HS-27A (cell line): ENCODE measurements at regions not wholly inside any gene's neighbourhood (a gene's known extent, or its start where the extent isn't known, plus 50 kb on each side); places are given as distances from the start of the nearest gene placed in this dataset.

ENCODE experiments used
- DNase-seq: peaks from one replicate; pipeline ENCODE4 v3.0.0-alpha.2; 2012; ENCODE audit warnings: low read depth, missing footprints

- no peak for DNase-seq
These were observed 118.4 kb upstream of the SLC7A1 start for GRCh38 chr13:29713839-29714238.

- DNase-seq: no peak
These were observed 116.3 kb upstream of the SLC7A1 start for GRCh38 chr13:29711776-29712175.

GRCh38 chr13:29710511-29710910 is 115.0 kb upstream of the SLC7A1 start:
- DNase-seq: no peak

GRCh38 chr13:29709407-29710069 is 114.0 kb upstream of the SLC7A1 start:
- no peak for DNase-seq

GRCh38 chr13:29707876-29708543 is 112.5 kb upstream of the SLC7A1 start:
- DNase-seq: peak; percentile 20

- DNase-seq: no peak
These were observed 111.4 kb upstream of the SLC7A1 start for GRCh38 chr13:29706923-29707322.

GRCh38 chr13:29704648-29705047 is 109.2 kb upstream of the SLC7A1 start:
- no peak for DNase-seq

- no peak for DNase-seq
These were observed 107.9 kb upstream of the SLC7A1 start for GRCh38 chr13:29703421-29703820.

GRCh38 chr13:29702912-29703351 is 107.4 kb upstream of the SLC7A1 start:
- peak; percentile 53 for DNase-seq

GRCh38 chr13:29698106-29698505 is 102.6 kb upstream of the SLC7A1 start:
- no peak for DNase-seq

GRCh38 chr13:29696606-29697005 is 101.1 kb upstream of the SLC7A1 start:
- DNase-seq: no peak

- DNase-seq: no peak
These were observed 97.9 kb upstream of the SLC7A1 start for GRCh38 chr13:29693275-29693945.

GRCh38 chr13:29689548-29689947 is 94.1 kb upstream of the SLC7A1 start:
- no peak for DNase-seq

- DNase-seq: no peak
These were observed 92.7 kb upstream of the SLC7A1 start for GRCh38 chr13:29688193-29688592.

- no peak for DNase-seq
These were observed 89.0 kb upstream of the SLC7A1 start for GRCh38 chr13:29684441-29684840.

- no peak for DNase-seq
These were observed 87.6 kb upstream of the SLC7A1 start for GRCh38 chr13:29683041-29683440.

GRCh38 chr13:29681864-29682263 is 86.4 kb upstream of the SLC7A1 start:
- DNase-seq: no peak

- no peak for DNase-seq
These were observed 84.0 kb upstream of the SLC7A1 start for GRCh38 chr13:29679396-29680053.

- no peak for DNase-seq
These were observed 82.1 kb upstream of the SLC7A1 start for GRCh38 chr13:29677627-29678026.

GRCh38 chr13:29676941-29677452 is 81.5 kb upstream of the SLC7A1 start:
- DNase-seq: no peak

GRCh38 chr13:29676535-29676934 is 81.0 kb upstream of the SLC7A1 start:
- no peak for DNase-seq

- no peak for DNase-seq
These were observed 79.0 kb upstream of the SLC7A1 start for GRCh38 chr13:29674532-29674931.

GRCh38 chr13:29664591-29664990 is 69.1 kb upstream of the SLC7A1 start:
- DNase-seq: no peak
